A673 (cell line): ENCODE measurements at regions not wholly inside any gene's neighbourhood (a gene's known extent, or its start where the extent isn't known, plus 50 kb on each side); places are given as distances from the start of the nearest gene placed in this dataset.

Source experiments
- BruUV-seq: library from RNA; stranded (reverse); fragments of 400-500 nt; replicated peaks from 2 replicates; lab custom pipeline; 2021; lab: Mats Ljungman, UMichigan
- CTCF ChIA-PET: fragments of 300-600 bp; sonication (Branson Sonifier 250); formaldehyde crosslinking; loops from one replicate; lab custom pipeline; 2022; ENCODE audit warnings: antibody characterized with exemption; lab: Charles Lee
- POLR2A ChIA-PET: fragments of 300-600 bp; sonication (Branson Sonifier 250); formaldehyde crosslinking; loops from one replicate; lab custom pipeline; 2022; ENCODE audit warnings: antibody characterized with exemption; ENCODE audit not compliant: low non-redundant PET; lab: Charles Lee
- DNase-seq: peaks from one replicate; pipeline ENCODE4 v3.0.0-alpha.2; 2015; ENCODE audit warnings: low spot score
- H3K27ac ChIP-seq: fragments of 200-600 bp; sonication (generic); 2 replicates; pipeline ENCODE4 v1.5.1; 2016; ENCODE audit warnings: mixed run types, low read depth, mild to moderate bottlenecking, mixed read lengths, antibody characterized with exemption, low read length; ENCODE audit not compliant: poor library complexity, severe bottlenecking
- H3K27me3 ChIP-seq: fragments of 200-600 bp; sonication (generic); replicated peaks from 2 replicates; pipeline ENCODE4 v1.6.1; 2017; ENCODE audit warnings: mixed run types, low read depth, mild to moderate bottlenecking, mixed read lengths, antibody characterized with exemption, low read length; ENCODE audit not compliant: insufficient read depth, poor library complexity
- H3K36me3 ChIP-seq: fragments of 200-600 bp; sonication (generic); 2 replicates; pipeline ENCODE4 v1.6.1; 2016; ENCODE audit warnings: mixed run types, mild to moderate bottlenecking, mixed read lengths, antibody characterized with exemption, low read length; ENCODE audit not compliant: insufficient read depth, poor library complexity, severe bottlenecking
- H3K4me1 ChIP-seq: fragments of 200-600 bp; sonication (generic); 2 replicates; pipeline ENCODE4 v1.6.1; 2017; ENCODE audit warnings: mixed run types, mild to moderate bottlenecking, mixed read lengths, antibody characterized with exemption, low read length; ENCODE audit not compliant: insufficient read depth, poor library complexity, severe bottlenecking
- H3K4me3 ChIP-seq: fragments of 200-600 bp; sonication (generic); 2 replicates; pipeline ENCODE4 v1.5.1; 2016; ENCODE audit warnings: low read depth, mixed run types, mild to moderate bottlenecking, mixed read lengths, low read length; ENCODE audit not compliant: poor library complexity, severe bottlenecking
- H3K9me3 ChIP-seq: fragments of 200-600 bp; sonication (generic); 2 replicates; pipeline ENCODE4 v1.6.1; 2016; ENCODE audit warnings: mixed run types, low read depth, mild to moderate bottlenecking, mixed read lengths, antibody characterized with exemption, low read length; ENCODE audit not compliant: poor library complexity, severe bottlenecking
- CTCF ChIP-seq: fragments of 300-800, 200-600 bp; sonication (generic); conservative IDR thresholded peaks from 2 replicates; pipeline ENCODE4 v1.5.1; 2017; ENCODE audit warnings: low read depth, mild to moderate bottlenecking, antibody characterized with exemption, low read length, moderate library complexity, mixed read lengths
- EZH2 ChIP-seq: fragments of 200-600 bp; sonication (generic); IDR thresholded peaks from 2 replicates; pipeline ENCODE4 v1.6.1; 2017; ENCODE audit warnings: borderline replicate concordance, low read depth, mild to moderate bottlenecking, mixed read lengths, antibody characterized with exemption, low read length; ENCODE audit not compliant: poor library complexity, severe bottlenecking
- intact Hi-C: fragments of 100-400 bp; cut with micrococcal nuclease; formaldehyde crosslinking; loops from one replicate; pipeline ENCODE4 v1.10.0; 2022; ENCODE audit not compliant: unreplicated experiment

DNA sequence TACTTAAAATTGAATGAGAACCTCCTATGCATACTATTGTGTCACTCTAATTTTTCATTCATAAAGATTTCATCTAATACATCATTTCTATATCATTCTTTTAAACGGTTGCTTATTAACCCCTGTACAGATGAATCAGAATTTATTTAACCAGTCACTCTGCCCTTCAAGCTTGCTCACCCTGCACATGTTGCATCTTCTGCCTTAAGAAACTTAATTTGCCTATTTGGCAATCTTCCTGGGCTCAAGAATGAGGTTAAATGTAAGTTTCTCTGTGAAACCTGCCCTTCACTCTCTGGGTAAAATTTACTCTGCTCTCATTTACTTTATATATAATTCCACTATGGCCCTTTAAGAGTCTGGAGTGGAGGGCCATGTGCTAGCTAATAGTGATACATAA is 434.7 kb upstream of the ZNF608 start:
- DNase-seq, result no peak
- no peak for TF ChIP-seq EZH2
- H3K27ac ChIP-seq, result no peak overlapping the region
- intact Hi-C loops, result no loop called here
- no peaks in the 10 kb centered on the region for H3K9me3 ChIP-seq
- H3K4me1 ChIP-seq, result no peaks in the 10 kb centered on the region
- H3K36me3 ChIP-seq, result no peaks in the 10 kb centered on the region
- POLR2A ChIA-PET, result no interaction called here
- no TSS peak for BruUV-seq
- no peak overlapping the region for H3K4me3 ChIP-seq
- H3K27me3 ChIP-seq, result no peaks in the 10 kb centered on the region
- CTCF ChIA-PET, result no interaction called here

DNA sequence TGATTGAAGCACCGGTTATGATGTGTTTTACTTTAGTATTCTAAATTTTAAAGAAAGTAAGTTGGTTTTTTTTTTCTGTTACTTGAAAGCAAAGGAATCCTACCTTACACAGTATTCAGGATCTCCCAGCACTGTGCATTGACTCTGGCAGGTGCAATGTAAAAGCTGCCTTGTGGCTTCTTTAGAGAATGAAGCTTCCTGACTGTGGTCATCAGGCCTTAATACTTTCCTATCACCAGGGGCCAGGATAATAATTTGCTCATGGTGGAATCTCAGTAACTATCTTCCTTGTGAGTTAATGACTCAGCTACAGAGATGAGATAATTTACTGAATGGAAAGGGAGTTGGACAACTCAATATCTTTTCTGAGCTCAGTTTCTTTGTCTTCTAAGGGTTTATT is 435.5 kb upstream of the ZNF608 start:
- TF ChIP-seq EZH2 (no peak), CTCF (no peak)
- Histone ChIP-seq H3K27ac (no peak overlapping the region), H3K9me3 (no peaks in the 10 kb centered on the region), H3K27me3 (no peaks in the 10 kb centered on the region), H3K36me3 (no peaks in the 10 kb centered on the region), H3K4me1 (no peaks in the 10 kb centered on the region), H3K4me3 (no peak overlapping the region)
- no peak for DNase-seq
- intact Hi-C loops, result no loop called here
- BruUV-seq, result no TSS peak
- POLR2A ChIA-PET, result no interaction called here
- CTCF ChIA-PET, result no interaction called here

DNA sequence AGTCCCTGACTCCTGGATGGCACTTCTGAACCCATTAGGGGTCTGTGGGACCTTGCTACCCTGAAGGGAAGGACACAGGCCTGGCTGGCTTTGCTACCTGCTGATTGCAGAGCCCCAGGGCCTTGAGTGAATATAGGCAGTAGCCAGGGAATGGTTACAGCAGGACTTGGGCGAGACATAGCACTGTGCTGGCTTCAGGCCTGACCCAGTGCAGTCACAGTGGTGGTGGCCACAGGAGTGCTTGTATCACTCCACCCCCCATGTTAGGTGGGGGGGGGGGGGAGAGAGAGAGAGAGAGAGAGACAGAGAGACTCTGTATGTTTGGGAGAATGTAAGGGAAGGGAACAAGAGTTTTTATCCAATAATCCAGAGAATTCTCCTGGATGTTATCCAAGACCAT is 439.3 kb upstream of the ZNF608 start:
- no peak for TF ChIP-seq EZH2
- no peak for TF ChIP-seq CTCF
- no peaks in the 10 kb centered on the region for H3K4me1 ChIP-seq

GRCh38 chr5:125186911-125187375 is 440.5 kb upstream of the ZNF608 start:
- intact Hi-C loops, result no loop called here
- Histone ChIP-seq H3K4me1 (no peaks in the 10 kb centered on the region), H3K27me3 (no peaks in the 10 kb centered on the region), H3K27ac (no peak overlapping the region), H3K9me3 (no peaks in the 10 kb centered on the region), H3K36me3 (no peaks in the 10 kb centered on the region), H3K4me3 (no peak overlapping the region)
- CTCF ChIA-PET, result no interaction called here
- TF ChIP-seq CTCF (no peak), EZH2 (no peak)
- no peak for DNase-seq
- no TSS peak for BruUV-seq
- POLR2A ChIA-PET, result no interaction called here

More for the DNA sequence above, 439.3 kb upstream of the ZNF608 start:
- H3K27me3 ChIP-seq, result no peaks in the 10 kb centered on the region
- H3K27ac ChIP-seq, result no peak overlapping the region
- intact Hi-C loops, result no loop called here
- BruUV-seq, result no TSS peak
- H3K4me3 ChIP-seq, result no peak overlapping the region
- ChIA-PET CTCF (no interaction called here), POLR2A (no interaction called here)
- no peaks in the 10 kb centered on the region for H3K9me3 ChIP-seq
- H3K36me3 ChIP-seq, result no peaks in the 10 kb centered on the region
- DNase-seq, result no peak
